Endothelial cell of umbilical vein (primary cell): ENCODE measurements at regions not wholly inside any gene's neighbourhood (a gene's known extent, or its start where the extent isn't known, plus 50 kb on each side); places are given as distances from the start of the nearest gene placed in this dataset.

Experiments used
- CTCF ChIP-seq, 2 donors: IDR thresholded peaks; 1 replicate in 1 of 2; 2 replicates in 1 of 2; pipeline ENCODE4 v1.5.1; 2011; ENCODE audit warnings: low read length in 2 of 2, mild to moderate bottlenecking in 2 of 2, moderate library complexity in 2 of 2, control low read depth in 1 of 2, inconsistent platforms in 1 of 2, low read depth in 1 of 2; ENCODE audit not compliant: insufficient read depth in 1 of 2; ENCODE audit errors: extremely low read depth in 1 of 2
- EZH2 ChIP-seq: IDR thresholded peaks from 2 replicates; pipeline ENCODE4 v1.6.1; 2012; ENCODE audit warnings: borderline replicate concordance, low read depth, mild to moderate bottlenecking, moderate library complexity, low read length, inconsistent platforms; ENCODE audit not compliant: severe bottlenecking
- FOS ChIP-seq: IDR thresholded peaks from 2 replicates; pipeline ENCODE4 v1.6.1; 2011; ENCODE audit warnings: mild to moderate bottlenecking, low read length, moderate library complexity, borderline replicate concordance; ENCODE audit not compliant: insufficient read depth
- JUN ChIP-seq: IDR thresholded peaks from 2 replicates; pipeline ENCODE4 v1.6.1; 2011; ENCODE audit warnings: borderline replicate concordance, low read depth; ENCODE audit not compliant: insufficient read length, insufficient read depth
- MAX ChIP-seq: IDR thresholded peaks from 2 replicates; pipeline ENCODE4 v1.6.1; 2011; ENCODE audit not compliant: insufficient read depth, insufficient read length
- MYC ChIP-seq: IDR thresholded peaks from one replicate; pipeline ENCODE4 v1.6.1; 2011; ENCODE audit warnings: mild to moderate bottlenecking, low read depth, low read length
- POLR2A ChIP-seq: IDR thresholded peaks from 2 replicates; pipeline ENCODE4 v1.6.1; 2012; ENCODE audit warnings: low read depth, mild to moderate bottlenecking, control low read depth, low read length
- POLR2AphosphoS5 ChIP-seq: IDR thresholded peaks from 2 replicates; pipeline ENCODE4 v1.6.1; 2012; ENCODE audit warnings: low read depth, mild to moderate bottlenecking, control low read depth, low read length, moderate library complexity; ENCODE audit not compliant: insufficient read depth

- TF ChIP-seq CTCF (IDR thresholded peaks at IDR 0.05; ENCODE audit: extremely low read depth in 1 of 2, insufficient read depth in 1 of 2, low read depth in 1 of 2, low read length in 2 of 2) (peak; percentile 65 to 68), EZH2 (no peak), MAX (no peak), POLR2A (peak; percentile 73), MYC (no peak), POLR2AphosphoS5 (peak; percentile 37), FOS (no peak), JUN (no peak)
These were observed 76.9 kb downstream of the MAGED4 start for GRCh38 chrX:52261463-52262194.
